ENCODE measurements at regions not wholly inside any gene's neighbourhood (a gene's known extent, or its start where the extent isn't known, plus 50 kb on each side); places are given as distances from the start of the nearest gene placed in this dataset.

GRCh38 chr2:185391543-185391942 is 347.1 kb upstream of the FSIP2 start:
- no peak for TF ChIP-seq GATA2 (IDR thresholded peaks at IDR 0.05; ENCODE audit: insufficient read depth, insufficient read length, low read depth, low read length)
- TF ChIP-seq MYC (IDR thresholded peaks at IDR 0.05; ENCODE audit: low read depth, low read length): no peak
- no peak for TF ChIP-seq CTCF (IDR thresholded peaks at IDR 0.05; ENCODE audit: extremely low read depth in 1 of 2, insufficient read depth in 1 of 2, low read depth in 1 of 2, low read length in 2 of 2)
- TF ChIP-seq POLR2A (IDR thresholded peaks at IDR 0.05; ENCODE audit: low read depth, low read length): no peak
- no peak for TF ChIP-seq EZH2 (IDR thresholded peaks at IDR 0.05; ENCODE audit: borderline replicate concordance, low read depth, low read length, severe bottlenecking)
- no peak for TF ChIP-seq POLR2AphosphoS5 (IDR thresholded peaks at IDR 0.05; ENCODE audit: insufficient read depth, low read depth, low read length)
- TF ChIP-seq, protein P1, sequence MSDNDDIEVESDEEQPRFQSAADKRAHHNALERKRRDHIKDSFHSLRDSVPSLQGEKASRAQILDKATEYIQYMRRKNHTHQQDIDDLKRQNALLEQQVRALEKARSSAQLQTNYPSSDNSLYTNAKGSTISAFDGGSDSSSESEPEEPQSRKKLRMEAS (IDR thresholded peaks at IDR 0.05; ENCODE audit: insufficient read depth, insufficient read length): no peak
- no peak for TF ChIP-seq JUN (IDR thresholded peaks at IDR 0.05; ENCODE audit: borderline replicate concordance, insufficient read depth, insufficient read length, low read depth)

Measured in endothelial cell of umbilical vein (primary cell).